ENCODE measurements at regions not wholly inside any gene's neighbourhood (a gene's known extent, or its start where the extent isn't known, plus 50 kb on each side); places are given as distances from the start of the nearest gene placed in this dataset.

GRCh38 chr5:166788050-166788449 is 1503.4 kb upstream of the WWC1 start:
- no peak for TF ChIP-seq POLR2AphosphoS5 (IDR thresholded peaks at IDR 0.05)
- TF ChIP-seq, protein P1, sequence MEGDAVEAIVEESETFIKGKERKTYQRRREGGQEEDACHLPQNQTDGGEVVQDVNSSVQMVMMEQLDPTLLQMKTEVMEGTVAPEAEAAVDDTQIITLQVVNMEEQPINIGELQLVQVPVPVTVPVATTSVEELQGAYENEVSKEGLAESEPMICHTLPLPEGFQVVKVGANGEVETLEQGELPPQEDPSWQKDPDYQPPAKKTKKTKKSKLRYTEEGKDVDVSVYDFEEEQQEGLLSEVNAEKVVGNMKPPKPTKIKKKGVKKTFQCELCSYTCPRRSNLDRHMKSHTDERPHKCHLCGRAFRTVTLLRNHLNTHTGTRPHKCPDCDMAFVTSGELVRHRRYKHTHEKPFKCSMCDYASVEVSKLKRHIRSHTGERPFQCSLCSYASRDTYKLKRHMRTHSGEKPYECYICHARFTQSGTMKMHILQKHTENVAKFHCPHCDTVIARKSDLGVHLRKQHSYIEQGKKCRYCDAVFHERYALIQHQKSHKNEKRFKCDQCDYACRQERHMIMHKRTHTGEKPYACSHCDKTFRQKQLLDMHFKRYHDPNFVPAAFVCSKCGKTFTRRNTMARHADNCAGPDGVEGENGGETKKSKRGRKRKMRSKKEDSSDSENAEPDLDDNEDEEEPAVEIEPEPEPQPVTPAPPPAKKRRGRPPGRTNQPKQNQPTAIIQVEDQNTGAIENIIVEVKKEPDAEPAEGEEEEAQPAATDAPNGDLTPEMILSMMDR (IDR thresholded peaks at IDR 0.05; ENCODE audit: poor library complexity, severe bottlenecking): no peak
- no peak for TF ChIP-seq EZH2 (IDR thresholded peaks at IDR 0.05; ENCODE audit: borderline replicate concordance, insufficient read depth, low read length, poor library complexity, severe bottlenecking)
